MG63 (cell line): ENCODE measurements at regions not wholly inside any gene's neighbourhood (a gene's known extent, or its start where the extent isn't known, plus 50 kb on each side); places are given as distances from the start of the nearest gene placed in this dataset.
"Not testable (repeated sequence)": the region's sequence is repeated elsewhere in the genome, so short reads cannot be mapped to it uniquely, and the experiment has no call there.

ENCODE experiments used
- DNase-seq: peaks from one replicate; pipeline ENCODE4 v3.0.0-alpha.2; 2020
- H3K27me3 ChIP-seq: fragments of 250-450 bp; sonication (Bioruptor Pico); 2 replicates; pipeline ENCODE4 v1.5.1; 2020; ENCODE audit warnings: mild to moderate bottlenecking, moderate library complexity
- H3K36me3 ChIP-seq: fragments of 250-450 bp; sonication (Bioruptor Pico); 2 replicates; pipeline ENCODE4 v1.5.1; 2020; ENCODE audit warnings: mild to moderate bottlenecking, moderate library complexity
- H3K4me3 ChIP-seq: fragments of 250-450 bp; sonication (Bioruptor Pico); 2 replicates; pipeline ENCODE4 v1.5.1; 2020; ENCODE audit warnings: mild to moderate bottlenecking, moderate library complexity
- H3K9me3 ChIP-seq: fragments of 250-450 bp; sonication (Bioruptor Pico); 2 replicates; pipeline ENCODE4 v1.5.1; 2020; ENCODE audit warnings: mild to moderate bottlenecking, moderate library complexity

GRCh38 chr2:153532140-153532539 lies 53.6 kb upstream of the RPRM start:
- no peak for DNase-seq
- Histone ChIP-seq H3K36me3 (no peaks in the 10 kb centered on the region), H3K9me3 (no peaks in the 10 kb centered on the region), H3K27me3 (no peaks in the 10 kb centered on the region), H3K4me3 (no peak overlapping the region)

DNA sequence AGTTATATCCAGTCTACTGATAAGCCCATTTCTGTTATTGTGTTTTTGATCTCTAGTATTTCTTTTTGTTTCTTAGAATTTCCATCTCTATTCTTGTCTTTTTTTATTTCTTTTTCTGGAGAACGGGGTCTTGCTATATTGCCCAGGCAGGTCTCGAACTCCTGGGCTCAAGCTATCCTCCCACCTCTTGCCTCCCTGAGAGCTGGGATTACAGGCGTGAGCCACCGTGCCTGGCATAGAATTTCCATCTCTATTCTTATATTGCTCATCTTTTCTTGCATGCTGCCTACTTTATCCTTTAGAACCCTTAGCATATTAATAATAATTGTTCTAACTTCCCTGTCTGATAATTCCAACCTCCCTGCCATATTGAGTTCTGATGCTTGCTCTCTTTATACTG lies 55.2 kb upstream of the RPRM start:
- DNase-seq, H3K27me3 ChIP-seq, H3K4me3 ChIP-seq, H3K9me3 ChIP-seq, H3K36me3 ChIP-seq: not testable (repeated sequence)

- DNase-seq, H3K9me3 ChIP-seq, H3K36me3 ChIP-seq, H3K27me3 ChIP-seq, H3K4me3 ChIP-seq: not testable (repeated sequence)
These were observed 56.0 kb upstream of the RPRM start for GRCh38 chr2:153534590-153534989.

GRCh38 chr2:153536115-153536514 lies 57.6 kb upstream of the RPRM start:
- Histone ChIP-seq H3K27me3 (no peaks in the 10 kb centered on the region), H3K9me3 (no peaks in the 10 kb centered on the region), H3K4me3 (no peak overlapping the region), H3K36me3 (no peaks in the 10 kb centered on the region)
- no peak for DNase-seq

- not testable (repeated sequence) for DNase-seq, H3K9me3 ChIP-seq, H3K27me3 ChIP-seq, H3K4me3 ChIP-seq, H3K36me3 ChIP-seq
These were observed 59.5 kb upstream of the RPRM start for GRCh38 chr2:153538102-153538501.

DNA sequence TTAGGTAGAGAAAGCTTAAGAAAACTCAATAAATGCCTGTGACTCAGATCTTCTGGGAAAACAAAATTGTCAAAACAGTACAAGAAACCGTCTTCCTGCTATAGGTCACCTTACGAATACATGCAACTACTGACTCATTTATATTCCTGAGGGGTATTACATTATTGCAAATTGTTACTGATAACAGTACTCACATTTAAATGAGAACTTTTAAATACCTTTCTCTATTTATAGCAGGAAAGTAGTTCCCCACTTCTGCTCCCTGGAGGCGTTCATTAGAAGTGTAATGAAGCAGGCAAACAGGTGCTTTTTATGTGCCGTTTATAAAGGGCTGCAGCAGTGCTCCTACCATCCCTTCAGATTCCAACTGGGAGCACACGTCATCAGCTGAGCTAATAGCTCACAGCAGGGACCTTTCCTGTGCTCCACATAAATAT lies 65.1 kb upstream of the RPRM start:
- DNase-seq: no peak
- no peaks in the 10 kb centered on the region for H3K9me3 ChIP-seq
- H3K4me3 ChIP-seq: no peak overlapping the region
- no peaks in the 10 kb centered on the region for H3K36me3 ChIP-seq
- H3K27me3 ChIP-seq: no peaks in the 10 kb centered on the region

GRCh38 chr2:153546358-153546757 lies 67.8 kb upstream of the RPRM start:
- Histone ChIP-seq H3K9me3 (no peaks in the 10 kb centered on the region), H3K36me3 (no peaks in the 10 kb centered on the region), H3K4me3 (no peak overlapping the region), H3K27me3 (no peaks in the 10 kb centered on the region)
- no peak for DNase-seq

DNA sequence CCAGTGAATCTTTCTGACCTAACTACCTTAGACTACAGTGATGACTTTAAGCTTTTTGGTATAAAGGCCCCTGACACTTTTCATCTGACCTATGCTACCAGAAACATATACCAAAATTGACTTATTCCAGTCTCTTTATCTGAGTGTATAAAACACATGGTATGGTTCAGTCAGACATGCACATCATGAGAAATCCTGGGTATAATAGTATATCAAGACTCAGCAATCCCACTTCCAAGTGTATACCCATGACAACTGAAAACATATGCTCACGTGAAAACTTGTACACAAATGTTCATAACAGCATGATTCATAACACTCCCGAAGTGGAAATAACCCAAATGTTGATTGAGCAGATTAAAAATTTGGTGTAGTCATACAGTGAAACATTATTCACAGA lies 70.0 kb upstream of the RPRM start:
- no peak overlapping the region for H3K4me3 ChIP-seq
- H3K27me3 ChIP-seq: no peaks in the 10 kb centered on the region
- no peaks in the 10 kb centered on the region for H3K36me3 ChIP-seq
- no peak for DNase-seq
- no peaks in the 10 kb centered on the region for H3K9me3 ChIP-seq

DNA sequence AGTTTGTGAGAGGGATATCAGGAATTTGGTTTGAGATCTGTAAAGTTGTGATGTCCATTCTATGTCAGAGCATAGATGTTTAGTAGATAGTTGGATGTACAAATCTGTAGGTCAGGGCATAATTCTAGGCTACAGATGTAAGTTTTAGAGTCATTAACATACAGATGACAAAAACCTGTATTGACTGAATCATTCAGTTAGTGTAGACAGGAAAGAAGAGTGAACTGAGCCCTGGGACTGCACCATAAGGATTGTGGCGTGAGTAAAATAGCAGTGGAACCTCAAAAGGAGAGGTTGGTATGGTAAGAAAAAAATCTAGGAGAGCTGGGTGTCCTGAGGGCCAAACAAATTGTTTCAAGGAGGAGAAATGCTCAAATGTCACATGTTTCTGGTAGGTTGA lies 73.1 kb upstream of the RPRM start:
- Histone ChIP-seq H3K27me3 (no peaks in the 10 kb centered on the region), H3K4me3 (no peak overlapping the region), H3K36me3 (no peaks in the 10 kb centered on the region), H3K9me3 (no peaks in the 10 kb centered on the region)
- no peak for DNase-seq

DNA sequence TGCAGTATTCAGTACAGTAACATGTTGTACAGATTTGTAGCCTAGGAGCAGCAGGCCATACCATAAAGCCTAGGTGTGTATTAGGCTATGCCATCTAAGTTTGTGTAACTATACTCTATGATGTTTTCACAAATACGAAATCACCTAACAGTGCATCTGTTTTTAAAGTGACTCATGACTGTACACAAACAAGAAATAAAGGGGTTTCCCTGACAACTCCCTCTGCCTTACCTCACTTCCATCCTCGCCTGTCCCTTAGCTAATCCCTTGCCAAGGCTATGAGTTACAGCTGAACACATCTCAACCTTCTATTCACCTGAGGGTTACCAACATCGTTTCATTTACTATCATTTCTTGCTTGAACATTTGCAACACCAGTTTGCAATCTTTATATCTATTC lies 78.6 kb upstream of the RPRM start:
- H3K9me3 ChIP-seq: no peaks in the 10 kb centered on the region
- no peaks in the 10 kb centered on the region for H3K36me3 ChIP-seq
- H3K4me3 ChIP-seq: no peak overlapping the region
- no peaks in the 10 kb centered on the region for H3K27me3 ChIP-seq
- DNase-seq: no peak

DNA sequence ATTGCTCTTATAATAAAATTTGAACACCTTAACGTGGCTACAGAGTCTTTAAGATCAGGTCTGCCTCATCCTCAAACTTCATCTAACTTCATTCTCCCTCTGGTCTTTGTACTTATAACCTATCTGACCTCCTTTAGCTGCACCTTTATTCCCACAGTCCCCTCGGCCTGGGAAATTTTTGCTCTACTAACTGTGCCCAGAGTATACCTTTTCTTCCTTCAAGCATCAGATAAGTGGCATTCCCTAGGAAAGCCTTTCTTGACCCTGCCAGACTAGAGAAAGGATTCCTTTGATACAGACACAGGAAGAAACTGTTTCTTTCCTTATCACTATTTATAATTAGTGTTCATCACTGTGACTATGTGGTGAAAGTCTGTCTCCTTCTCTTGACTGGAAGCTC lies 79.2 kb upstream of the RPRM start:
- no peaks in the 10 kb centered on the region for H3K36me3 ChIP-seq
- H3K27me3 ChIP-seq: no peaks in the 10 kb centered on the region
- no peak overlapping the region for H3K4me3 ChIP-seq
- H3K9me3 ChIP-seq: no peaks in the 10 kb centered on the region
- no peak for DNase-seq

DNA sequence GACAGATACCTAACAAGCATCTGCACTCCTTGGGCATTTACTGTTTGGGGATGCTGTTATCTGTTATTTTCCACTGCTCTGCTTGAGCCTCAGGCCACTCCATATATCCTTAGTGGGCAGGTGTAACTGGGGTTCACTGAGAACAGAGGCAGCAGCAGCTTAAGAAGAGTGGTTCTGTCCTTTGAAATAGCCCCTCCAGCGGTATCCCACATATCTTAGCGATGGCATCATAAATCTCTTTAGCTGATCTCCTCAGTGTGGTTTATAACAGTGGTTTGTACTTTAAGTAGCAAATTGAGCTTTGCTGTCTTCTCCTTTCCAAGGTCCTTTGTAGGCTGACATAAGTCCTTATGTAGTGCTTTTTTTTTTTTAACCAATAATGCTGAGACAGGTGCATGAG lies 79.7 kb upstream of the RPRM start:
- no peak for DNase-seq
- H3K27me3 ChIP-seq: no peaks in the 10 kb centered on the region
- H3K4me3 ChIP-seq: no peak overlapping the region
- H3K9me3 ChIP-seq: no peaks in the 10 kb centered on the region
- no peaks in the 10 kb centered on the region for H3K36me3 ChIP-seq

- no peak for DNase-seq
- no peaks in the 10 kb centered on the region for H3K27me3 ChIP-seq
- H3K9me3 ChIP-seq: no peaks in the 10 kb centered on the region
- no peaks in the 10 kb centered on the region for H3K36me3 ChIP-seq
- H3K4me3 ChIP-seq: no peak overlapping the region
These were observed 88.8 kb upstream of the RPRM start for GRCh38 chr2:153567367-153567766.

GRCh38 chr2:153568105-153568504 lies 89.5 kb upstream of the RPRM start:
- Histone ChIP-seq H3K36me3 (no peaks in the 10 kb centered on the region), H3K9me3 (no peaks in the 10 kb centered on the region), H3K27me3 (no peaks in the 10 kb centered on the region), H3K4me3 (no peak overlapping the region)
- no peak for DNase-seq

GRCh38 chr2:153575171-153575853 lies 96.8 kb upstream of the RPRM start:
- DNase-seq: no peak
- Histone ChIP-seq H3K4me3 (no peak overlapping the region), H3K36me3 (no peaks in the 10 kb centered on the region), H3K27me3 (no peaks in the 10 kb centered on the region), H3K9me3 (no peaks in the 10 kb centered on the region)

DNA sequence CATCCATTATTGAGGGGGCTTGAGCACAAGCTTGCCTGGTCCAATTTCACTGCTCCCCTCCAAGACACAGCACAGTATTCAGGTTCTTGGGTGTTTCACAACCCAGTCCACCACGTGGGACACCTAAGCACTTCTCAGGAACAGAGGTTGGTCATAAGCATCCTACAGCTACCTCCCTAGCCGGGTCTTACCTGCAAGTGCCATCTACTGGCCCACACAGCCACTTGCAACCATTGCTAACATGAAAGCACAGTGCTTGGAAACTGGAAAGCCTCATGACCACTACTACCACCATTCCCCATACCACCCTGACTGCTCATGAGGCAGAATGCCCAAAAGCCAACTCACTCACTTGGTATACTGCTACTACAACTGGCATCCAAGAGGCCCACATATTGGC lies 105.7 kb upstream of the RPRM start:
- H3K36me3 ChIP-seq: no peaks in the 10 kb centered on the region
- no peak overlapping the region for H3K4me3 ChIP-seq
- no peaks in the 10 kb centered on the region for H3K27me3 ChIP-seq
- H3K9me3 ChIP-seq: no peaks in the 10 kb centered on the region
- DNase-seq: no peak

- Histone ChIP-seq H3K27me3 (no peaks in the 10 kb centered on the region), H3K36me3 (no peaks in the 10 kb centered on the region), H3K4me3 (no peak overlapping the region), H3K9me3 (no peaks in the 10 kb centered on the region)
- no peak for DNase-seq
These were observed 109.8 kb upstream of the RPRM start for GRCh38 chr2:153588408-153588807.

DNA sequence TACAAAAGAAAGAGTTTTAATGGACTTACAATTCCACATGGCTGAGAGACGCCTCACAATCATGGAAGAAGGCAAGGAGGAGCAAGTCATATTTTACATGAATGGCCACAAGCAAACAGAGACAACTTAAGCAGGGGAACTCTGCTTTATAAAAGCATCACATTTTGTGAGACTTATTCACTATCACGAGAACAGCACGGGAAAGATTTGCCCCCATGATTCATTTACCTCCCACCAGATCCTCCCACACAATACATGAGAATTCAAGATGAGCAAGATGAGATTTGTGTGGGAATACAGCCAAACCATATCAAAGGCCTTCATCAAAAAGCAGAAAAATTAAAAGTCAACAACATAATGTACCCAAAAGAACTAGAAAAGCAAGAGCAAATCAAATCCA lies 111.0 kb upstream of the RPRM start:
- Histone ChIP-seq H3K36me3 (no peaks in the 10 kb centered on the region), H3K27me3 (no peaks in the 10 kb centered on the region), H3K9me3 (no peaks in the 10 kb centered on the region), H3K4me3 (no peak overlapping the region)
- no peak for DNase-seq

DNA sequence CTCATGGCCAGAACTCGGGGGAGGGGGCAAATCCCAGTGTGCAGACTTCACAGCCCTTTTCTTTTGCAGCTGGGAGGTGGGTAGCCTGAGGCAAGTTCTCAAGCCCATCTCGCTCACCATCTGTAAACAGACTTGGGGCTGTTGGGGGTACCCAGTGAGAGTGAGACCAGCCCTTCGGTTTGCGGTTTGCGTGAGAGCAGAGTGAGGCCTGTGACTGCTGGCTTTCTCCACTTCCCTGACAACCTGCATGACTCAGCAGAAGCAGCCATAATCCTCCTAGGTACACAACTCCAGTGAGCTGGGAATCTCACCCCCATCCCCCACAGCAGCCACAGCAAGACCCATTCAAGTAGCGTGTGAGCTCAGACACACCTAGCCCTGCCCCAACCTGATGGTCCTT lies 114.5 kb upstream of the RPRM start:
- H3K4me3 ChIP-seq, H3K27me3 ChIP-seq, H3K36me3 ChIP-seq, DNase-seq, H3K9me3 ChIP-seq: not testable (repeated sequence)
